ENCODE measurements at regions not wholly inside any gene's neighbourhood (a gene's known extent, or its start where the extent isn't known, plus 50 kb on each side); places are given as distances from the start of the nearest gene placed in this dataset.

- CTCF ChIA-PET, result no interaction called here
- TF ChIP-seq CTCF (IDR thresholded peaks at IDR 0.05; ENCODE audit: insufficient read depth, low read length, missing control alignments), result no peak
- H3K4me3 ChIP-seq (ENCODE audit: low read depth, low read length), result no peak overlapping the region
- no peak for DNase-seq (ENCODE audit: low read depth, low spot score)
- POLR2A ChIA-PET, result no interaction called here
Measured at GRCh38 chr3:113156816-113157333, 54.5 kb upstream of the BOC start.

GRCh38 chr3:113157408-113158030, 53.8 kb upstream of the BOC start:
- no peak for TF ChIP-seq CTCF (IDR thresholded peaks at IDR 0.05; ENCODE audit: insufficient read depth, low read length, missing control alignments)
- POLR2A ChIA-PET, result no interaction called here
- no peak overlapping the region for H3K4me3 ChIP-seq (ENCODE audit: low read depth, low read length)
- no peak for DNase-seq (ENCODE audit: low read depth, low spot score)
- CTCF ChIA-PET, result no interaction called here

GRCh38 chr3:113158171-113158570, 53.2 kb upstream of the BOC start:
- CTCF ChIA-PET, result no interaction called here
- no peak for DNase-seq (ENCODE audit: low read depth, low spot score)
- POLR2A ChIA-PET, result no interaction called here
- H3K4me3 ChIP-seq (ENCODE audit: low read depth, low read length), result no peak overlapping the region
- TF ChIP-seq CTCF (IDR thresholded peaks at IDR 0.05; ENCODE audit: insufficient read depth, low read length, missing control alignments), result no peak

Measured in AG04449 (cell line).